Fibroblast of mammary gland (primary cell): ENCODE measurements at regions not wholly inside any gene's neighbourhood (a gene's known extent, or its start where the extent isn't known, plus 50 kb on each side); places are given as distances from the start of the nearest gene placed in this dataset.
"Not testable (repeated sequence)": the region's sequence is repeated elsewhere in the genome, so short reads cannot be mapped to it uniquely, and the experiment has no call there.

Source experiments
- DNase-seq: peaks from one replicate; pipeline ENCODE4 v3.0.0-alpha.2; 2010; ENCODE audit warnings: low read depth
- H3K4me3 ChIP-seq: 2 replicates; pipeline ENCODE4 v1.5.1; 2011; ENCODE audit warnings: low read depth, mild to moderate bottlenecking, low read length, moderate library complexity; ENCODE audit not compliant: control insufficient read depth
- CTCF ChIP-seq: conservative IDR thresholded peaks from 2 replicates; pipeline ENCODE4 v1.5.1; 2011; ENCODE audit warnings: low read depth, low read length, inconsistent platforms; ENCODE audit not compliant: control insufficient read depth, insufficient read depth

- TF ChIP-seq CTCF: no peak
- DNase-seq: no peak
- no peak overlapping the region for H3K4me3 ChIP-seq
These were observed 118.0 kb upstream of the ZBTB40 start for GRCh38 chr1:22333516-22334121.

GRCh38 chr1:22334860-22335550, 116.6 kb upstream of the ZBTB40 start:
- DNase-seq: no peak
- H3K4me3 ChIP-seq: no peak overlapping the region
- TF ChIP-seq CTCF: no peak

GRCh38 chr1:22336274-22336673, 115.4 kb upstream of the ZBTB40 start:
- DNase-seq, H3K4me3 ChIP-seq: not testable (repeated sequence)

GRCh38 chr1:22336696-22337545, 114.7 kb upstream of the ZBTB40 start:
- H3K4me3 ChIP-seq: not testable (repeated sequence)

GRCh38 chr1:22338071-22338765, 113.4 kb upstream of the ZBTB40 start:
- TF ChIP-seq CTCF: no peak
- no peak for DNase-seq
- H3K4me3 ChIP-seq: no peak overlapping the region

More at GRCh38 chr1:22336696-22337545, 114.7 kb upstream of the ZBTB40 start:
- not testable (repeated sequence) for DNase-seq

- no peak for TF ChIP-seq CTCF
- no peak overlapping the region for H3K4me3 ChIP-seq
- no peak for DNase-seq
These were observed 112.4 kb upstream of the ZBTB40 start for GRCh38 chr1:22339237-22339636.

GRCh38 chr1:22340066-22340465, 111.6 kb upstream of the ZBTB40 start:
- TF ChIP-seq CTCF: no peak
- no peak overlapping the region for H3K4me3 ChIP-seq
- no peak for DNase-seq
